ENCODE measurements at regions not wholly inside any gene's neighbourhood (a gene's known extent, or its start where the extent isn't known, plus 50 kb on each side); places are given as distances from the start of the nearest gene placed in this dataset.

GRCh38 chr1:4119516-4120220, 219.6 kb upstream of the C1orf174 start:
- Histone ChIP-seq H3K4me1 (ENCODE audit: control insufficient read depth, insufficient read depth, low read length) (peaks cover 3% of the 10 kb centered on the region), H3K9me3 (ENCODE audit: control insufficient read depth, insufficient read depth, low read length) (no peaks in the 10 kb centered on the region), H3K27me3 (ENCODE audit: control insufficient read depth, insufficient read depth, low read length) (no peaks in the 10 kb centered on the region), H3K27ac (ENCODE audit: low read depth, low read length) (no peak overlapping the region), H3K4me3 (ENCODE audit: low read depth, low read length) (no peak overlapping the region), H3K36me3 (ENCODE audit: control insufficient read depth, insufficient read depth, low read length) (no peaks in the 10 kb centered on the region)
- WGBS (ENCODE audit: insufficient coverage), result 79% methylated on average over 11 of the region's 11 CpGs
- no peak for DNase-seq (ENCODE audit: low read depth in 4 of 6, low spot score in 6 of 6)

- no peak for DNase-seq (ENCODE audit: low read depth in 4 of 6, low spot score in 6 of 6)
- 55% methylated on average over 10 of the region's 15 CpGs for WGBS (ENCODE audit: insufficient coverage)
- Histone ChIP-seq H3K27me3 (ENCODE audit: control insufficient read depth, insufficient read depth, low read length) (no peaks in the 10 kb centered on the region), H3K4me3 (ENCODE audit: low read depth, low read length) (no peak overlapping the region), H3K4me1 (ENCODE audit: control insufficient read depth, insufficient read depth, low read length) (peaks cover 3% of the 10 kb centered on the region), H3K9me3 (ENCODE audit: control insufficient read depth, insufficient read depth, low read length) (no peaks in the 10 kb centered on the region), H3K27ac (ENCODE audit: low read depth, low read length) (no peak overlapping the region), H3K36me3 (ENCODE audit: control insufficient read depth, insufficient read depth, low read length) (no peaks in the 10 kb centered on the region)
These were observed 220.7 kb upstream of the C1orf174 start for GRCh38 chr1:4120557-4121292.

- no peak for DNase-seq (ENCODE audit: low read depth in 4 of 6, low spot score in 6 of 6)
- no peaks in the 10 kb centered on the region for H3K27me3 ChIP-seq (ENCODE audit: control insufficient read depth, insufficient read depth, low read length)
- 76% methylated on average over 8 of the region's 8 CpGs for WGBS (ENCODE audit: insufficient coverage)
- no peaks in the 10 kb centered on the region for H3K36me3 ChIP-seq (ENCODE audit: control insufficient read depth, insufficient read depth, low read length)
- peaks cover 3% of the 10 kb centered on the region for H3K4me1 ChIP-seq (ENCODE audit: control insufficient read depth, insufficient read depth, low read length)
- no peak overlapping the region for H3K4me3 ChIP-seq (ENCODE audit: low read depth, low read length)
- no peak overlapping the region for H3K27ac ChIP-seq (ENCODE audit: low read depth, low read length)
- no peaks in the 10 kb centered on the region for H3K9me3 ChIP-seq (ENCODE audit: control insufficient read depth, insufficient read depth, low read length)
These were observed 221.2 kb upstream of the C1orf174 start for GRCh38 chr1:4121293-4121684.

- Histone ChIP-seq H3K4me3 (ENCODE audit: low read depth, low read length) (no peak overlapping the region), H3K4me1 (ENCODE audit: control insufficient read depth, insufficient read depth, low read length) (peaks cover 6% of the 10 kb centered on the region), H3K9me3 (ENCODE audit: control insufficient read depth, insufficient read depth, low read length) (no peaks in the 10 kb centered on the region), H3K27ac (ENCODE audit: low read depth, low read length) (no peak overlapping the region), H3K36me3 (ENCODE audit: control insufficient read depth, insufficient read depth, low read length) (no peaks in the 10 kb centered on the region), H3K27me3 (ENCODE audit: control insufficient read depth, insufficient read depth, low read length) (no peaks in the 10 kb centered on the region)
- 83% methylated on average over 16 of the region's 20 CpGs for WGBS (ENCODE audit: insufficient coverage)
- DNase-seq (ENCODE audit: low read depth in 4 of 6, low spot score in 6 of 6), result no peak
These were observed 221.9 kb upstream of the C1orf174 start for GRCh38 chr1:4121834-4122512.

- Histone ChIP-seq H3K4me3 (ENCODE audit: low read depth, low read length) (no peak overlapping the region), H3K36me3 (ENCODE audit: control insufficient read depth, insufficient read depth, low read length) (no peaks in the 10 kb centered on the region), H3K27me3 (ENCODE audit: control insufficient read depth, insufficient read depth, low read length) (no peaks in the 10 kb centered on the region), H3K9me3 (ENCODE audit: control insufficient read depth, insufficient read depth, low read length) (no peaks in the 10 kb centered on the region), H3K4me1 (ENCODE audit: control insufficient read depth, insufficient read depth, low read length) (peaks cover 6% of the 10 kb centered on the region), H3K27ac (ENCODE audit: low read depth, low read length) (no peak overlapping the region)
- no peak for DNase-seq (ENCODE audit: low read depth in 4 of 6, low spot score in 6 of 6)
- WGBS (ENCODE audit: insufficient coverage), result 83% methylated on average over 7 of the region's 8 CpGs
These were observed 222.6 kb upstream of the C1orf174 start for GRCh38 chr1:4122513-4123160.

GRCh38 chr1:4124631-4125145, 224.6 kb upstream of the C1orf174 start:
- 85% methylated on average over 4 of the region's 6 CpGs for WGBS (ENCODE audit: insufficient coverage)

GRCh38 chr1:4126251-4126650, 226.2 kb upstream of the C1orf174 start:
- peak in 2 of 6 donors; percentile 45 to 54 for DNase-seq (ENCODE audit: low read depth in 4 of 6, low spot score in 6 of 6)
- 100% methylated on average over 3 of the region's 9 CpGs for WGBS (ENCODE audit: insufficient coverage)
- no peaks in the 10 kb centered on the region for H3K36me3 ChIP-seq (ENCODE audit: control insufficient read depth, insufficient read depth, low read length)
- no peak overlapping the region for H3K4me3 ChIP-seq (ENCODE audit: low read depth, low read length)
- H3K4me1 ChIP-seq (ENCODE audit: control insufficient read depth, insufficient read depth, low read length), result peaks cover 9% of the 10 kb centered on the region
- no peak overlapping the region for H3K27ac ChIP-seq (ENCODE audit: low read depth, low read length)
- no peaks in the 10 kb centered on the region for H3K27me3 ChIP-seq (ENCODE audit: control insufficient read depth, insufficient read depth, low read length)
- no peaks in the 10 kb centered on the region for H3K9me3 ChIP-seq (ENCODE audit: control insufficient read depth, insufficient read depth, low read length)

More at GRCh38 chr1:4124631-4125145, 224.6 kb upstream of the C1orf174 start:
- H3K4me1 ChIP-seq (ENCODE audit: control insufficient read depth, insufficient read depth, low read length), result peaks cover 9% of the 10 kb centered on the region
- no peak overlapping the region for H3K27ac ChIP-seq (ENCODE audit: low read depth, low read length)
- H3K27me3 ChIP-seq (ENCODE audit: control insufficient read depth, insufficient read depth, low read length), result no peaks in the 10 kb centered on the region
- no peak overlapping the region for H3K4me3 ChIP-seq (ENCODE audit: low read depth, low read length)
- DNase-seq (ENCODE audit: low read depth in 4 of 6, low spot score in 6 of 6), result no peak
- H3K36me3 ChIP-seq (ENCODE audit: control insufficient read depth, insufficient read depth, low read length), result no peaks in the 10 kb centered on the region
- no peaks in the 10 kb centered on the region for H3K9me3 ChIP-seq (ENCODE audit: control insufficient read depth, insufficient read depth, low read length)

GRCh38 chr1:4126731-4127591, 226.9 kb upstream of the C1orf174 start:
- H3K4me1 ChIP-seq (ENCODE audit: control insufficient read depth, insufficient read depth, low read length), result peaks cover 6% of the 10 kb centered on the region
- 76% methylated on average over 8 of the region's 20 CpGs for WGBS (ENCODE audit: insufficient coverage)
- H3K27me3 ChIP-seq (ENCODE audit: control insufficient read depth, insufficient read depth, low read length), result no peaks in the 10 kb centered on the region
- no peak overlapping the region for H3K27ac ChIP-seq (ENCODE audit: low read depth, low read length)
- H3K9me3 ChIP-seq (ENCODE audit: control insufficient read depth, insufficient read depth, low read length), result no peaks in the 10 kb centered on the region
- peak in 1 of 6 donors; percentile 54 for DNase-seq (ENCODE audit: low read depth in 4 of 6, low spot score in 6 of 6)
- no peak overlapping the region for H3K4me3 ChIP-seq (ENCODE audit: low read depth, low read length)
- no peaks in the 10 kb centered on the region for H3K36me3 ChIP-seq (ENCODE audit: control insufficient read depth, insufficient read depth, low read length)

All from spinal cord (tissue), 9 donors.